GM18502 (cell line): ENCODE measurements at regions not wholly inside any gene's neighbourhood (a gene's known extent, or its start where the extent isn't known, plus 50 kb on each side); places are given as distances from the start of the nearest gene placed in this dataset.
"Not testable (repeated sequence)": the region's sequence is repeated elsewhere in the genome, so short reads cannot be mapped to it uniquely, and the experiment has no call there.

ENCODE experiments used
- ATAC-seq: cut with Tn5 transposase; IDR thresholded peaks from one replicate; pipeline ENCODE4 v1.9.1; 2021; ENCODE audit warnings: mild to moderate bottlenecking; ENCODE audit not compliant: unreplicated experiment, poor library complexity

DNA sequence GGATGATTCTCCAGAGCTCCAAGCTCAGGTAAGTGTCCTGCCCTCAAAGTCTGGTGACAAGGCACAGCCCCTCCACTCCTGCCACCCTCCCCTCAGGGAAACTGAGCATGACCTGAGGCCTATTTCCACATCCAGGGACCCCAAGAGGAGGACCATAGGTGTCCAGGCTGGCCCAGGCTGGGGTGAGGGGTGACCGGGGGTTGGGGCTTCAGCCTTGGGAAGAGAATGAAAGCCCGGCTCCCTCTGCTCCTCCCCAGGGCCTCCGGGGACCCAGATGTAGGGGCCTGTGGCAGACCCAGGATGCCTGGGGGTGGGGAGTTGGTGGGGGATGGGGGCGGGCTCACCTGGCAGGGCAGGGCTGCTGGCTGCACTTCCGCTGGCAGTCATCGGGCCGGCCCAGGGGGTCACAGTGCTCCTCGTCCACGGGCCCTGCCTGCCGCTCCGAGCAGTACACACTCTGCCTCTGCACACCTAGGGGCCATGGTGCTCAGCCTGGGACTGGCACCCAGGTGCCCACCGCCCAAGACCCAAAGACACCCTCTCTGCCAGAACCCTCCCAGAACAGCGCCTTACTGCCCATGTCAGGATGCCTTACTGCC, 116.5 kb upstream of the AKAP13 start:
- ATAC-seq, result not testable (repeated sequence)

DNA sequence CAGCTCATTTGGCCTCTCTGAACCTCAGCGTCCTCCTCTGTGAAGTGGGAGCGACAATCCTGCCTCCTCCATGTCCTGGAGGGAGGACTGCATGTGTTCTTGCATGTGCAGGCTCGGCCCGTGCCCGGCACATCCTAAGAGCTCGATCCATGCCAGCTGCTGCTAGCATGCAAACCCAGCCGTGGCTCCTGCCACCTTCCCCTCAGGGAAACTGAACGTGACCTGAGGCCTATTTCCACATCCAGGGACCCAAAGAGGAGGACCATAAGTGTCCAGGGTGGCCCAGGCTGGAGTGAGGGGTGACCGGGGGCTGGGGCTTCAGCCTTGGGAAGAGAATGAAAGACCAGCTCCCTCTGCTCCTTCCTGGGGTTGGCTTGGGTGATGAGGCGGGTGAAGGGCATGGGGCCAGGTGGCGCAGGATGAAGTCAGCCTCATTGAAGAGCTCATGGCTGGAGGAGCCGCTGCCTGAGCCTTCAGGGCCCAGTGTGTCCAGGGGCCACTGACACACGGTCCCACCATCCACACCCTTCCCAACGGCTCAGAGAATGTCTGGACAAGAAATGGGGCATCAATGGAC, 115.7 kb upstream of the AKAP13 start:
- not testable (repeated sequence) for ATAC-seq

DNA sequence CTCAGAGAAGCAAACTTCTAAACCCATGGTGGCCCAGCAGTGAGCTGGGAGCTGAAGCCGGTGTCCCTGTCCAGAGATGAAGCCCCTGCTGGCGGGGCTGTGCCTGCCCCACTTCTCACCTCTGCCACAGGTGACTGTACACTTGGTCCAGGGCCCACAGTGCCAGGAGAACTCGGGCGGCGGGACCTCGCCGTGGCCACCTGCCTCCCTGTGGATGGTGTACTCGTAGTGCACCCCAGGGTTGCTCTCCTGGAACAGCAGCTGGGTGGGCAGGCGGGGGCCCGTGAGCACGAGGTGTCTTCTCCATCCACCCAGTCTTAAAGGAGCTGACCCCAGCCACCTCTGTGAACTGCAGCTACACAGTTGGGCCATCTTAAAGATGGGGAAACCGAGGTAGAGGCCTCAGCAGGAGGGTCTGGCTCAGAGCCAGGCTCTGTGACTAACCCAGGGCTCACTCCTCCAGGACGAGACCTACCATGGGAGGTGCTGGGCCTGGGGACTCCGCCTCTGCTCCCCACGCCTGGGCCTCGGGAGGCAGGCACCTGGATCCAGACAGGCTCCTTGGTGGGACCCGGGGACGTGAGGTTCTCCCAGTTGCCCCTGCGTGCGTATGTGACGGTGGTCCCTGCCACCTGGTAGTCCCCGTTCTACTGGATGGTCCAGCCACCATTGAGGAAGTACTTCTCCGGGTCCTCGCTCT, 113.1 kb upstream of the AKAP13 start:
- not testable (repeated sequence) for ATAC-seq

DNA sequence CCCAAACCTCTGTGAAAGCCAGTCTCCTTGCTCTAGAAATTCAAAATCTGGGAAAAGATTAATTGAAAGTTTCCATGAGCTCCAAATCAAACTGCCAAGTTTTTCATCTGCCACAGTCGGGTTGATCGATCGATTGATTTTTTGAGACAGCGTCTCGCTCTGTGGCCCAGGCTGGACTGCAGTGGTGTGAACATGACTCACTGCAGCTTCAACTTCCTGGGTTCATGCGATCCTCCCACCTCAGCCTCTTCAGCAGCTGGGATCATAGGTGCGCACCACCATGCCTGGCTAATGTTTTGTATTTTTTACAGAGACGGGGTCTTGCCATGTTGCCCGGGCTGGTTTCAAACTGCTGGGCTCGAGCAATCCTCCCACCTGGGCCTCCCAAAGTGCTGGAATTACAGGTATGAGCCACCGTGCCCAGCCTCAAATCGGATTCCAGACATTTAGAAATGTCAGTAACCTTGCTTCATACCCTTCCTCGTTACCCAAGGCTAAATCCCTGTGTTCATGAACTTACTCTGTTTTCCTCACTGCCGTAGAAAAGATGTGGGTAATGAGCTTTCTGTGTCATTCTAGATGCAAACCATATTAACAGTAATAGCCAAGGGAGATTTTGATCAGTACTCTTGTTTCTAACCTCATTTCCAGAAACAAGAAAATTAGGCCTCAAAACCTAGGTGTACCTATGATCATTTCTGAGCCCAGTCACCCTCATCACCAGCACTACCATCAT, 105.9 kb upstream of the AKAP13 start:
- ATAC-seq, result no peak

DNA sequence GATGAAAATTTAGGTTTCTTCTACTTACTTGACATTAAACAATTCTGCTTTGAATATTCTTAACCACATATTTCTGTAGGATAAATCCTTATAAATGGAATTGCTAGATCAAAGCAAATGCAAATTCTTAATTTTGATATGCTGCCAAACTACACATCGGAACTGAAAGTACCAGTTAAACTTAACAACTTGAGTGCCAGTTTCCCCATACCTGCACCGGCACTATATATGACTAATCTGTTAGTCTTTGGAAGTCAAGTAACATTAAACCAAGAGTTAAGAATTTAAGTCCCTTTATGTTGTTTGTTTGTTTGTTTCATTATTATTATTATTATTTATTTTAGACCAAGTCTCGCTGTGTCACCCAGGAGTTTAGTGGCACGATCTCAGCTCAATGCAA, 103.9 kb upstream of the AKAP13 start:
- no peak for ATAC-seq

DNA sequence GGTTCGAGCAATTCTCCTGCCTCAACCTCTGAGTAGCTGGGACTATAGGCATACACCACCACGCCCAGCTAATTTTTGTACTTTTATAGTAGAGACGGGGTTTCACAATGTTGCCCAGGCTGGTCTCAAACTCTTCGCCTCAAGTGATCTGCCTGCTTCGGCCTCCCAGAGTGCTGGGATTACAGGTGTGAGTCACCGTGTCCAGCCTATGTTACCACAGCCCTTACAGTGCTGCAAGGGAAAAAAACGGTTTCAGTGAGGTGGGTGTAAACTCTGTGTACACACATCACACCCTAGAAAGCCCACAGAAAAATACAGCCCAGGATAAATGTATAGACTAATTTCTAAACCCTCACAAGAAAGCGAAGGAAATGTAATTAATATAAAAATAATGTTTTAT, 103.5 kb upstream of the AKAP13 start:
- no peak for ATAC-seq

DNA sequence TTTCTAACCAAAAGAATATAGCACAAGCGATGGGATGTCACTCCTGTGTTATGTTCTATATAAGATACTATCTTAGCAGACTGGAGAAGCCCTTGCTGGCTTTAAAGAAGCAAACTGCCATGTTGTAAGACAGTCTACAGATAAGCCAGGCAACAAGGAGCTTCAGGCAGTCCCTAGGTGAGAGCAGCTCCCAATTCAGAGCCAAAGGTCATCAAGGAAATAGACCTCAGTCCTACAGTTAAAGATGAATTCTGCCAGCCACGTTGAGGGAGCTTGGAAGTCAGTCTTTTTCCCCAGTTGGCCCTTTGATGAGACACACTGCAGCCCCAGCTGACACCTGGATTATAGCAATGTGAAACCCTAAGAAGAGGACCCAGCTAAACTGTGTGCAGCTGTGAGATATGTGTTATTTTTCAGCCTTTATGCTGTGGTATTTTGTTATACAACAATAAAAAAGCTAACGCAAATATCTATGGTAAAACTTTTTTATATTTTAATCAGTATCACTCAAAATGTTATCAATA, 102.5 kb upstream of the AKAP13 start:
- ATAC-seq, result no peak

DNA sequence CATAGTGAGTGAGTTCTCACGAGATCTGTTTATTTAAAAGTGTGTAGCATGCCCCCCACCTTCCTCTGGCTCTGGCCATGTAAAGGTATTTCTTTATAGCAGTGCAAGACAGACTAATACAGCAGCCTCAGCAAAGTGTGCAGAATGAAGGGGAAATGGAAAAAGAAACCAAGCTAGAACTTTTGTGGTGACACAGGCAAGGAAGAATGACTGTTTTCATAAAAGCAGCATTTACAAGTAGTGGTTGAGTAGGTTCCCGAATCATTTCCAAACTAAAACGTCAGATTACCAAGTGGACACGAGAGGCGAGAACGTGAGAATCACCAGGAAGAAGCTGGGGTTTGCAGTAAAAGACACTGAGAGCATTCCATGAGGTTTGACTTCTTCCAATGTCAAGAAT, 100.2 kb upstream of the AKAP13 start:
- ATAC-seq, result peak; percentile 61

DNA sequence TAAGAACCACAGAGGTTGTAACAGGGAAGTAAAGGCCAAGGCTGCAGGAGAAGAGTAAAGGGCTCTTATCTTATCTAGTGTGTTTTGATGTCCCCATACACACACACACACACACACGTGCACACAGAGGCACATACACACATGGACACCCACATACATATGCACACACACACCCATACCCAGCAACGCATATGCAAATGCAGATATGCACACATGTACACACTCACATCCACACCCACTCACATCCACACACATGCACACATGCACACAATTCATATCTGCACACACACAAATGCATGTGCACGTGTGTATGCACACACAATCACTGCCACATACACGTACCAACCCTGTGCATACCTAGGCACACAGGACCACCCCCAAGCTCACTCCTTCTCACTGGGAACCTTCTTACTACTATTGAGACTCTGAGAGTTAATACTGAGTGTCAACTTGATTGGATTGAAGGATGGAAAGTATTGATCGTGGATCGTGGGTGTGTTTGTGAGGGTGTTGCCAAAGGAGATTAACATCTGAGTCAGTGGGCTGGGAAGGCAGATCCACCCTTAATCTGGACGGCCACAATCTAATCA, 99.0 kb upstream of the AKAP13 start:
- no peak for ATAC-seq

DNA sequence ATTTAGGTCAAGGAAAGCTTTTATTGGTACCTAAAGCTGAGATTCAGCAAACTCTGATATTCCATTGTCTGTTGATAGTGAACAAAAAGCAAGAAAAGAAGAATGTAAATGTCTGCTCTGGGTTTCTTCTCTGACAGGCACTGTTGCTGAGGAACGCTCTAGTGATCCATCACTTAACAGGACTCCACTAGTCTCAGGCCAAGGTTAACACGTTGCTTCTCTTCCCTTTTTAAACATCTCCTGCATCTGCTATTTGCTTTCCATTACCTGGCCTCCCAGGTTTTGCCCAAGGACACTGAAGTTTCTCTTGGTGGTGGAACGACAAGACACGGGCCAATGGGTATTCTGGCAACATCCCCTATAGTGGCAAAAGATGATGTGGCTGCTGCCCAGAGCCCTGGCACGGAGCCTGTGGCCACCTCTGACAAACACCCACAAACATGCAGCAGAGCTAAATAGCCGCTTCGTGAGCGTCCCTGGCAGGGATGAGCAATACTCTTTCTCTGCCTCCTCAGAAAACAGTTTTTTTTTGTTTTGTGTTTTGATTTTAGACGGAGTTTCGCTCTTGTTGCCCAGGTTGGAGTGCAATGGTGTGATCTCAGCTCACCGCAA, 97.8 kb upstream of the AKAP13 start:
- no peak for ATAC-seq

DNA sequence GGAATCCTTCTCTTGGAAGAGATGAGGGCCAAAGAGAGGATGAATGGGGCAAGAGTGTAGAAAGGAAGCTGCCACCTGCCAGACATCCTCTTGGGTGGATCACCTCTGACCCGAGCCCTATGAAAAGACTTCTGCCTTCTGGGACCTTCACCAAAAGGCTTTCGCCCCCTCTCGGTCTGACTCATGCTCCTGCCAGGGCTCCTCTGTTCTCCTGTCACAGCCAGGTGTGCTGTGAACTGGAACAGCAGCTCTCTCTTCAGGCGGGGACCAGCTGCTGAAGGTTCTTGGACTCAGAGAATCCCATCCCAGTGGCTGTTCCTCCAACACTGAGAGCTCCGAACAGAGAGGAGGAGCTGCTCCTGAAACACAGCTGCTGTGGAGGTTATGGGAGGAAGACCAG, 96.6 kb upstream of the AKAP13 start:
- peak; percentile 65 for ATAC-seq

DNA sequence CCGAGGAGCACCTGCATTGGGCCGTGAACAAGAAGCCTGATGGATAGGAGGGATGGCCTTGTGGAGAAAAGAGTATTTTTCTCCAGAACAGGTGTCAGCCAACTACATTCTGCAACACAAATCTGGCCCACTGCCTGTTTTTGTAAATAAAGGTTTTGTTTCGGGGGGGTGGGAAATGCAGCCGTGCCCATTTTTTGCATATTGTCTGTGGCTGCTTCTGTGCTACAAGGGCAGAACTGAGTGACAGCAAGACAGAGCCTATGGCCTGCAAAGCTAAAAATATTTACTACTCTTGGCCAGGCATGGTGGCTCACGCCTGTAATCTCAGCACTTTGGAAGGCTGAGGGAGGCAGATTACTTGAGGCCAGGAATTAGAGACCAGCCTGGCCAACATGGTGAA, 95.9 kb upstream of the AKAP13 start:
- peak; percentile 84 for ATAC-seq

DNA sequence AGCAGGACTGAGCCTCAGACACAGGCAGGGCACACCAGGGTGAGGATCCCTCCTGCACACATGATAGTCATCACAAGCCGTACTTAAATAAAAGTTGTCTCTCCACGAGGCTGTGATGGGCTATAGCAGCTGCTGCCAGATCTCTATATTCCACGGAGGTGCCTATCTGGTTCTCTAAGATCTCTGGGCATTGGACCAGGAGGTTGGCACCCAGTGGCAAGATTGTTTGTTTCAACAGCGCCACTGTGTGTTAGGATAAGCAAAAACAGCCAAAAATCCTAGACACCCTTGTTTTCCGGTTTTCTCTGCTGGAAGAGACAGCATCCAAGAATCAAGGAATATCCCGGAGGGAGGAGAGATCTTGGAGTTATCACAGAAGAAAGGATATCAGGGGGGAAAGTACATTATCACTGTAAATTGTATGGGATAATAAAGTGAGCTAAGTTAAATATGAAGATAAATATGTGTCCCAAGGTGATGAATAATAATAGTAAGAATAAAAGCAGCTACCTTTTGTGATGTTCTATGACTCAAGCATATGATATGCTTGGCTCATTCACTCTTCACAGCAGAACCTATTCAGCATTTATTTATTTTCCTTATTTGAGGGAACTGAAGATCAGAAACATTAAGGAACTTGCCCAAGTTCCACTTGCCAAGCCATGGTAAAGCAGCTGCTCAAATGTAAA, 90.6 kb upstream of the AKAP13 start:
- ATAC-seq, result no peak

DNA sequence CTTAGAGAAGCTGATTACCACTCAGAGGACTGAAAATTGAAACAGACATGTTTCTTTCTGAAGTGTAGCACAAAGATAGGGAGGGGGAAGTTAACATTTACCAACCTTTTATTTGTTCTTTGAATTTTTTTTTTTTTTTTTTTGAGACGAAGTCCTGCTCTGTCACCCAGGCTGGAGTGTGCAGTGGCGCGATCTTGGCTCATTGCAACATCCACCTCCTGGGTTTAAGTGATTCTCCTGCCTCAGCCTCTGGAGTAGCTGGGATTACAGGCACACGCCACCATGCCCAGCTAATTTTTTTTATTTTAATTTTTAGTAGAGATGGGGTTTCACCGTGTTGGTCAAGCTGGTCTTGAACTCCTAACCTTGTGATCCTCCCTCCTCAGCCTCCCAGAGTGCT, 87.8 kb upstream of the AKAP13 start:
- ATAC-seq, result not testable (repeated sequence)

DNA sequence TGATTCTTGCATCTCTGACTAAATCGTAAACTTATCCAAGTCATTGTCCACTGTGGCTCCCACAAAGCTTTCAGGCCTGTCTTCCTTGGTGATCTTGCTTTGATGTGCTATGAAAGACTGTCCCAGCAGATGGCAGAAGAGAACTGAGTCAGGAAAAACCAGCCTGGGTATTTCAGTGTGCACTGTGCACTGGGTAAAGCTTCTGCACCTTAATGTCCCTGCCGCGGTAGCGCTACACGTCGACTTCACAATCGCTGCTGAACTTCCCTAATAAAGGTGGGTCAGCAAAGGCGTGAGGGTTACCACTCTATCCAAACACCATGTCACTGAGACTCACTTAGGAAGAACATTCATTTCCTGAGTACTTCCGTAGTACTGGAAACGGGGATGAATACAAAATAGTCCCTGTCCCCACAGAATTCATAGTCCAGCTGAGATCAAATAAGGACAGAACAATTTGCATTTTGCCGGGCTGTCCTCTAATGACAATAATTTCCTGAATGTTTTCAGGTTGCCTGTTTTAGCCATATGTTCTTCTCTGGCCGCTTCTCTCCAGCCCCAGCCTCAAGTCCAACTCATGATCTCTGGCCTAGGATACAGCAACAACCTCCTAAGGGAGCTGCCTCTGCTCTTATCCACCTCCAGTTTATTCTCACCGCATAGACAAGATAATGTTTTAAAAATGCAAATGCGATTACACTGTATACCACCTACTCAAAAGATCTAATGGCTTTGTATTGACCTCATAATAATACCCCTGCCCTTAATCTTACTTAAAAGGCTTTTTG, 83.6 kb upstream of the AKAP13 start:
- peak; percentile 93 for ATAC-seq

DNA sequence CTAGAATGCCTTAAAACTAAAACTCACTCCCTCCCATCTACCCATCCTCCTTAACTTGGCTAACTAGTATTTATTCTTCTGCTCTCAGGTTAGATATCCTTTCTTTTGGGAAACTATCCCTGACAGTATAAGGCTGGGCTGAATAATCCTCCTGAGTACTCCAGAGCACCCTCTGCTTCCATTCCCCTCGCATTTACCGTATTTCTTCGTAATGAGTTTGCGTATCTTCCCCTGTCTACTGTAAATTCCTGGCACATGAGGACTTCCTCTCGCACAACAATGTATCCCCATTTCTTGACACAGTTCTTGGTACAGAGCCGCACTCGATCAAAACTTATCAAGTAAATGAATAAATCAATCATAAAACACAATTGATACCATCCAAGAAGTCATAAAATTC, 82.9 kb upstream of the AKAP13 start:
- no peak for ATAC-seq

DNA sequence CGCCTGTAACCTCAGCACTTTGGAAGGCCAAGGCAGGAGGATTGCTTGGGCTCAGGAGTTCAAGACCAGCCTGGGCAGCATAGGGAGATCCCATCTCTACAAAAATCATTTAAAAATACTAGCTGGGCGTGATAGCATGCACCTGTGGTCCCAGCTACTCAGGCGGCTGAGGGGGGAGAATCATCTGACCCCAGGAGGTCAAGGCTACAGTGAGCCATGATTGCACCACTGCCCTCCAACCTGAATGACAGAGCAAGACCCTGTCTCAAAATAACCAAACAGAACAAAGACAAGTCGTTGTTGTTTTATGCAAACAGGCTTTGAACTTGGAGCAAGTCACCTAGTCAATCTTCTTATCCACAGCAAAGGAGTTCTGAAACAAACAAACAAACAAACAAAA, 82.0 kb upstream of the AKAP13 start:
- ATAC-seq, result no peak

DNA sequence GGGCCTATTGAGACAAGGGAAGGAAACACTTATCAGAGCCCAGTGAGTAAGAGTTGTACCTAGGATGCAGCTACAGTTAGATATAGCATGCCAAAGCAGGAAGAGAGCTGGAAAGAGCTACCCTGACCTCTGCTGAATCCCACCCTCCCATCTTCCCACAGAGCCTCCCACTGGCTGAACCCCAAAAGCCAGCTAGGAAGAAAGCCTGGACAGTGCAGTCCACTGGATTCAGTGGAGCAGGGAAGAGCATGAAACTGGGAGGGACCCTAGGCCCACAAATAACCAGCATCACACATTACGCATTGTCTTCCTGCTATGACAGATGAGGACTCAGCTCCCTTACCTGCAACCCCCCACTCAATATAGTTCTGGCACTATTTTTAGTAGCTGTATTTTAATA, 81.5 kb upstream of the AKAP13 start:
- ATAC-seq, result no peak

DNA sequence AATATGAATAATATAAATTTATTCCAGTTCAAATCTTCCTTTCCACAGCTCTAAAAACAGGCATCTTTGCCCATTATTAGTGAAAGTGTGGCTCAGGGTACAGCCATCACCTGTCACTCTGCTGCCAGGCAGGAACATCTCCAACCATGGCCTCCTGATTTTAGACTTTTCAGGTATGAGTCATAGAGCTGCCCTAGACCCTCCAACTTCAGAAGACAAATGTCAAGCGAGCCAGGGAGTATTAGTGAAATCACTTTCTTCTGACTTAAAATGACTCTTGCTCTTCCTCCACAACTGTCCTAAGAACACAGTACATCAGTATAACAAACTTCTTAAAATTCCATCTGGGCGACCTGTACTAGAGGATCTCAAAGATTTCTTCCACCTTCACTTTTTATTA, 78.1 kb upstream of the AKAP13 start:
- no peak for ATAC-seq
